Colonic mucosa (tissue), 4 donors: ENCODE measurements at regions not wholly inside any gene's neighbourhood (a gene's known extent, or its start where the extent isn't known, plus 50 kb on each side); places are given as distances from the start of the nearest gene placed in this dataset.

Experiments
- DNase-seq: peaks from one replicate; pipeline ENCODE4 v3.0.0-alpha.2; 2020
- H3K27ac ChIP-seq: fragments of 200-600 bp; one replicate; pipeline ENCODE4 v1.8.0; 2021
- H3K27me3 ChIP-seq: fragments of 200-600 bp; one replicate; pipeline ENCODE4 v1.8.0; 2021
- H3K36me3 ChIP-seq: fragments of 200-600 bp; one replicate; pipeline ENCODE4 v1.8.0; 2021
- H3K4me1 ChIP-seq: fragments of 200-600 bp; one replicate; pipeline ENCODE4 v1.8.0; 2021; ENCODE audit warnings: mild to moderate bottlenecking
- H3K4me3 ChIP-seq: fragments of 200-600 bp; one replicate; pipeline ENCODE4 v1.8.0; 2021
- H3K9ac ChIP-seq, 2 donors: one replicate each; pipeline ENCODE4 v1.7.0; 2013; ENCODE audit warnings: control low read depth in 2 of 2, low read depth in 2 of 2, low read length in 2 of 2
- H3K9me3 ChIP-seq: fragments of 200-600 bp; one replicate; pipeline ENCODE4 v1.8.0; 2021
- intact Hi-C: fragments of 100-400 bp; cut with DNase I; formaldehyde crosslinking; loops from one replicate; pipeline ENCODE4 v1.14.1; 2022
- TF ChIP-seq, protein P1 (sequence below): fragments of 200-600 bp; IDR thresholded peaks from one replicate; pipeline ENCODE4 v1.8.0; 2022; ENCODE audit warnings: antibody characterized with exemption, mild to moderate bottlenecking
- donor health status: healthy.
- donor health status: DM: no; HTN: no; CAD: no.
- donor health status: DM: no; HTN: no; CAD: no.

DNA sequence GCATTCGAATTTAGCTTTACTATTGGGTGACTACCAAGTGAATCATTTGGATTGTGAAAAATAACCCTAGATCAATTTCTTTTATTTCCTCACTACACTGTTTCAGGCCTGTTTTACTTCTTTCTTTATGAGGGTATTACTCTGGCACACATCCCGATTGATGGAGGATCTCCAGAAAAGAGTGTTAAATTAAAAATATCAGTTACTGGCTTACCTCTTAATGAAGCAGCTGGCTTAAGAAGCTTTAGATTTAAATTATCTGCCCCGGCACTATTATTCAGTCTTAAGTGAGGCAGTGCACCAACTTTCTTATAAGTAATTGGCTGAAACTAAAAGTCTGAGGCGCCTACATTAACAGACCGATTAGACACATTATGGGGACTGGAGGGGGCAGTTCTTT, 1097.4 kb downstream of the TTLL7 start:
- Histone ChIP-seq H3K36me3 (no peaks in the 10 kb centered on the region), H3K4me1 (no peaks in the 10 kb centered on the region), H3K9me3 (no peaks in the 10 kb centered on the region), H3K27me3 (no peaks in the 10 kb centered on the region), H3K27ac (no peak overlapping the region), H3K4me3 (no peak overlapping the region), H3K9ac (no peak overlapping the region)
- no peak for DNase-seq
- TF ChIP-seq, protein P1, sequence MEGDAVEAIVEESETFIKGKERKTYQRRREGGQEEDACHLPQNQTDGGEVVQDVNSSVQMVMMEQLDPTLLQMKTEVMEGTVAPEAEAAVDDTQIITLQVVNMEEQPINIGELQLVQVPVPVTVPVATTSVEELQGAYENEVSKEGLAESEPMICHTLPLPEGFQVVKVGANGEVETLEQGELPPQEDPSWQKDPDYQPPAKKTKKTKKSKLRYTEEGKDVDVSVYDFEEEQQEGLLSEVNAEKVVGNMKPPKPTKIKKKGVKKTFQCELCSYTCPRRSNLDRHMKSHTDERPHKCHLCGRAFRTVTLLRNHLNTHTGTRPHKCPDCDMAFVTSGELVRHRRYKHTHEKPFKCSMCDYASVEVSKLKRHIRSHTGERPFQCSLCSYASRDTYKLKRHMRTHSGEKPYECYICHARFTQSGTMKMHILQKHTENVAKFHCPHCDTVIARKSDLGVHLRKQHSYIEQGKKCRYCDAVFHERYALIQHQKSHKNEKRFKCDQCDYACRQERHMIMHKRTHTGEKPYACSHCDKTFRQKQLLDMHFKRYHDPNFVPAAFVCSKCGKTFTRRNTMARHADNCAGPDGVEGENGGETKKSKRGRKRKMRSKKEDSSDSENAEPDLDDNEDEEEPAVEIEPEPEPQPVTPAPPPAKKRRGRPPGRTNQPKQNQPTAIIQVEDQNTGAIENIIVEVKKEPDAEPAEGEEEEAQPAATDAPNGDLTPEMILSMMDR = no peak
- intact Hi-C loops = no loop called here

DNA sequence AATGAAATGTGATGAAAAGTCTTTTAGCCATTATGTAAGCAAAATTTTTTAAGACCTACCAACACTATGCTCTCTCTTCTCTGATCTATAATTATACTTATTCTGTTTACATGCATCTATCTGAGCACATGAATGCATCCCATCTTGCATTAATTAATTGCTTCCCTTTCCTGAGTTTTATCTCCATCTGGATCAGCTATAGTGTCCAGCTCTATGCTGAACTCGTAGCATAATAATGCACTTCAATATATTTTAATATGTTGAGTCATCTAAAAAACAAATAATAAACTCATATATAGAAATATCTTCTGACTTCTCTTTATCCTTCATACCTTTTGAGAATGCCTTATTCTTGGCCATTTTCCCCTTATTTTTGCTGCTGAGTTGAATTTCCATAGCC, 1097.8 kb downstream of the TTLL7 start:
- no peaks in the 10 kb centered on the region for H3K36me3 ChIP-seq
- no peak overlapping the region for H3K27ac ChIP-seq
- no peak for DNase-seq
- no peaks in the 10 kb centered on the region for H3K27me3 ChIP-seq
- intact Hi-C loops = no loop called here
- no peak overlapping the region for H3K4me3 ChIP-seq
- no peak overlapping the region for H3K9ac ChIP-seq
- TF ChIP-seq, protein P1 = no peak
- no peaks in the 10 kb centered on the region for H3K9me3 ChIP-seq
- H3K4me1 ChIP-seq = no peaks in the 10 kb centered on the region

DNA sequence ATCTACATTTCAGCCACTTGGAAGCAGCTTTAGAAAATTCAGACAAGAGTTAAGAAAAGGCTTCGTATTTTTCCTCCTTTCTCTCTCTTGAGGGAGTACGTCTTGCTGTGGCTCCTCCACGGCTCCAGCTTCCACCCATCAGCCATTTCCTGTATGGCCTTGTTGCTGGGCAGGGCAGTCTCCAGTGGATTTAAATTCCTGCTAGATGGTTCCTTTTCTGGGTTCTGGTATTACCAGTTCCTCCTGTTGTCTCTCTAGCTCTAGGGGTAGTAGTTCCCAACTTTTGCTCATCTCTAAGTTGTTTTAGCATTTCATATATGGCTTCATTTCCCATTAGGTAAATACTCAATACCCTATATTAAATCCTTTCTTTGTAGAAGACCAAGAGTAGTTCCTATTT, 1098.3 kb downstream of the ADGRL2 start:
- TF ChIP-seq, protein P1 = no peak
- H3K9me3 ChIP-seq = no peaks in the 10 kb centered on the region
- no peak overlapping the region for H3K9ac ChIP-seq
- no peaks in the 10 kb centered on the region for H3K36me3 ChIP-seq
- DNase-seq = no peak
- H3K27ac ChIP-seq = no peak overlapping the region
- intact Hi-C loops = no loop called here
- no peaks in the 10 kb centered on the region for H3K27me3 ChIP-seq
- no peaks in the 10 kb centered on the region for H3K4me1 ChIP-seq
- no peak overlapping the region for H3K4me3 ChIP-seq

DNA sequence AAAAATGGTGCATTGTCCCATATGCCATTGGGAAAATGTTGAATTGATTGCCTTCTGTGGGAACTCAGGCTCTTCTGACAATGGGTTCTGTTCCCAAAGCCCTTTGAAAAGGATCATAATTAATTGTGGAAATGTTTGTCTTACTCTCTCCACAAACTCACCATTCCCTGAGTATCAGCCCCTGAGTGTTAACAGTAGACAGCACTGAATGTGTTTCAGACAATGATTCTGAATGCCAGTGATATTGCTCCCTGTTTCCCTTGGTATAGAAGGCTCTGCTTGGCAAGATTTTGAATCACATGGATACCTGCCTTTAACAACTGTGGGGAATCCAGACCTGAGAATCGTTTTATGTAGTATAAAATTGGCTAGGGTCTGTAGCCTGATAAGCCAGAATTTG, 1096.8 kb downstream of the ADGRL2 start:
- H3K9ac ChIP-seq = no peak overlapping the region
- H3K9me3 ChIP-seq = no peaks in the 10 kb centered on the region
- H3K4me1 ChIP-seq = no peaks in the 10 kb centered on the region
- no peak overlapping the region for H3K4me3 ChIP-seq
- H3K27me3 ChIP-seq = no peaks in the 10 kb centered on the region
- no peak for DNase-seq
- intact Hi-C loops = no loop called here
- no peak overlapping the region for H3K27ac ChIP-seq
- TF ChIP-seq, protein P1 = no peak
- H3K36me3 ChIP-seq = no peaks in the 10 kb centered on the region

DNA sequence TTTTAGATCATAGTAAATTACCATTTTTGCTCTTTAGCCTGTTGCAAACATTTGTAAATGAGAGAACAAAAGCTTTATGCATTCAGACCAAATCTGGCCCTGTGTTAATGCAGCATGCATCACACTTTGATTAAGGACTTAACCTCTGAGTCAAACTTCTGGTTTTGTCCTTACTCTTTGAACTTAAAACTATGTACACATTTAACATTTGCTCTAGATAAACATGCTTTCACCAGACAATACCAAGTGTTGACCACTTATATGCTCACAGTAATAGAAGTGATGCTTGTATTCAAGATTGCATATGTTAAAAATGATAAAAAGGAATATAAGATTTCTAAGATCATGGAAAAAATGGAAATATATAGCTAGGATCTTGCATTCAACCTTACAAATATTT, 1095.3 kb downstream of the ADGRL2 start:
- Histone ChIP-seq H3K4me1 (no peaks in the 10 kb centered on the region), H3K4me3 (no peak overlapping the region), H3K27me3 (no peaks in the 10 kb centered on the region), H3K36me3 (no peaks in the 10 kb centered on the region), H3K9me3 (no peaks in the 10 kb centered on the region), H3K9ac (no peak overlapping the region), H3K27ac (no peak overlapping the region)
- TF ChIP-seq, protein P1 = no peak
- intact Hi-C loops = no loop called here
- no peak for DNase-seq

DNA sequence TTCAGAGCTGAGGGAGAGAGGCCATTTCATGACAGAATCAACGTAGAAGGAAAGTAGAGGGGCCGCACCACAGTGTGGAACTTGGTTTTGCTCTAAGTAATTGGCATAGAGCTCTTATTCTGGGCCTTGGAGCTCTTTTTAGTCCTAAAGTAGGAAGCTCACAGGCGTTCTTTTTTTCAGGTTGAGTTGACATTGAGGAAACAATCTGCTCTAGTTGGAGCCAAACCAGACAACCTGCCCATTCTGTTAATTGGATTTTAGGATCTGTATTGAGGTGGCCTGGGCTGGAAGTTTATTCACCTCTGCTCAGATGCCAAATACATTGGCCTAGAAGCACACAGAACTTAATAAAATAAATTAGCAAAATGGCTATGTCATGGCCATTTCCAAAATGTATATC, 1093.9 kb downstream of the ADGRL2 start:
- Histone ChIP-seq H3K4me1 (no peaks in the 10 kb centered on the region), H3K36me3 (no peaks in the 10 kb centered on the region), H3K9me3 (no peaks in the 10 kb centered on the region)

More for the DNA sequence above, 1093.9 kb downstream of the ADGRL2 start:
- Histone ChIP-seq H3K27ac (no peak overlapping the region), H3K27me3 (no peaks in the 10 kb centered on the region), H3K9ac (no peak overlapping the region), H3K4me3 (no peak overlapping the region)
- DNase-seq = no peak
- intact Hi-C loops = no loop called here
- TF ChIP-seq, protein P1 = no peak
